ENCODE measurements at regions not wholly inside any gene's neighbourhood (a gene's known extent, or its start where the extent isn't known, plus 50 kb on each side); places are given as distances from the start of the nearest gene placed in this dataset.

- Histone ChIP-seq H3K4me1 (no peaks in the 10 kb centered on the region), H3K27ac (no peak overlapping the region), H3K4me3 (no peak overlapping the region), H3K27me3 (no peaks in the 10 kb centered on the region), H3K36me3 (no peaks in the 10 kb centered on the region), H3K9me3 (no peaks in the 10 kb centered on the region)
- ATAC-seq (no peak), DNase-seq (no peak)
- TF ChIP-seq CTCF (IDR thresholded peaks at IDR 0.05) (no peak), POLR2A (IDR thresholded peaks at IDR 0.05) (no peak)
- intact Hi-C loops (cut with DNase I): no loop called here
These were observed 103.5 kb upstream of the KIF2B start for GRCh38 chr17:53719229-53719628.

DNA sequence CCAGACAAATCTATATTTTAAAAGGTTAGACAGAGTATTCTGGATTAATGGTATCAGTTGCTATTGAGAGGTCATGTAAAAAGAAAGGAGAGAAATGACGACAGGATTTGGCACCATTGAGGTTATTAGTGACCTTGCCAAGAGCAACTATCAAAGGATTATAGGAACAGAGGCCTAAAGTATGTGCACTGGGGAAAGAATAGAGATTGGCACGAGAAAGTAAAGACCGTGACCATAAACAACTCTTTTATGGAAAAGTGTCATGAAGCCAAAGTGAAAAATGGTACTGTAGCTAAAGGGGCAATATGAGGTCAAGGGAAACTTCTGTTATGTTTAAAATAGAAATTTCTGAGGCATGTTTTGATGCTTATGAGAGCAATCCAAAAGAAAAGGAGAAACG, 115.2 kb upstream of the KIF2B start:
- no peak for ATAC-seq
- Histone ChIP-seq H3K27me3 (no peaks in the 10 kb centered on the region), H3K9me3 (no peaks in the 10 kb centered on the region), H3K36me3 (no peaks in the 10 kb centered on the region), H3K27ac (no peak overlapping the region), H3K4me1 (no peaks in the 10 kb centered on the region), H3K4me3 (no peak overlapping the region)
- no peak for DNase-seq
- TF ChIP-seq POLR2A (IDR thresholded peaks at IDR 0.05) (no peak), CTCF (IDR thresholded peaks at IDR 0.05) (no peak)
- intact Hi-C loops (cut with DNase I): no loop called here
- 61% methylated on average over 4 of the region's 4 CpGs for WGBS (ENCODE audit: insufficient coverage, low coverage, low lambda C conversion rate, missing lambda C conversion rate)

DNA sequence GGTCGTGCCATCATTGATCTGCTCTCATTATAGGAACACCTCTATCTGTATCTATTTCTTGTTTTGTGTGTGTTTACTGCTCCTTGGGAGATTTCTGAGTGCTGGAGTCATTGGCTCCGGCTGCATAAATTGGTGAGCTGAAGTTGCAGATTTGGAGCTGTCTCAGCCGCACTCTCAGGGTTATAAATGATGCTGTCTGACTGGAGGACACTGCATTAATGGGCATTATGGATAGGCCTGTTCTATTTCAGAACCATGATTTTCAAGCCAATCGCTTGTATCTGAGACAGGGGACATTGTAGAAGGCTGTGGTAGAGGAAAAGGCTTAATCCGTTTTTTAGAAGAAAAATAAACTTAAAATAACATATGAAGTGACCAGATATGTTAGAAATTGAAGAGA, 126.4 kb upstream of the KIF2B start:
- H3K36me3 ChIP-seq: no peaks in the 10 kb centered on the region
- H3K27ac ChIP-seq: no peak overlapping the region
- intact Hi-C loops (cut with DNase I): no loop called here
- H3K4me3 ChIP-seq: no peak overlapping the region
- H3K27me3 ChIP-seq: no peaks in the 10 kb centered on the region
- DNase-seq (no peak), ATAC-seq (no peak)
- TF ChIP-seq POLR2A (IDR thresholded peaks at IDR 0.05): no peak
- TF ChIP-seq CTCF (IDR thresholded peaks at IDR 0.05): no peak
- 52% methylated on average over 5 of the region's 5 CpGs for WGBS (ENCODE audit: insufficient coverage, low coverage, low lambda C conversion rate, missing lambda C conversion rate)
- H3K4me1 ChIP-seq: no peaks in the 10 kb centered on the region
- no peaks in the 10 kb centered on the region for H3K9me3 ChIP-seq

DNA sequence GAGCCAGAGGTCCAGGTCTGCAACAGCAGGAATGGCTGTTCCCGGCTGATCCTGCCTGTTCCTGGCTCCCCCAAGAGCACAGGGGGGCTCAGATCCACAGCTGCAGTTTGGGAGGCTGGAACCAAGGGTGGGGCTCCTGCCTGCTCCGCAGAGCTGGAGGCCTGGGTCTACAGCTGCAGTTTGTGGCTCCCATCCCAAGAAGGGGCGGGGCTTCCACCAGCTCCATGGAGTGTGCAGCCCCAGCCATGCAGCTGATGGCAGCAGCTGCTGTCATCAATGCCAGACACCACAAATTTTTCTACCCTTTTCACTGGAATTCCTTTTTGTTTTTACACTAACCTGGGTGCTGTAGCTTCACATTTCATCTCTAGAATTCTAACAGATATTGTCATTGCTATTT, 135.4 kb upstream of the KIF2B start:
- Histone ChIP-seq H3K4me3 (no peak overlapping the region), H3K27ac (no peak overlapping the region), H3K27me3 (no peaks in the 10 kb centered on the region), H3K4me1 (no peaks in the 10 kb centered on the region), H3K9me3 (no peaks in the 10 kb centered on the region), H3K36me3 (no peaks in the 10 kb centered on the region)
- TF ChIP-seq POLR2A (IDR thresholded peaks at IDR 0.05): no peak
- no peak for TF ChIP-seq CTCF (IDR thresholded peaks at IDR 0.05)
- no CpG with 5 or more reads among the region's 3 CpGs for WGBS (ENCODE audit: insufficient coverage, low coverage, low lambda C conversion rate, missing lambda C conversion rate)
- intact Hi-C loops (cut with DNase I): no loop called here
- no peak for ATAC-seq
- DNase-seq: no peak

DNA sequence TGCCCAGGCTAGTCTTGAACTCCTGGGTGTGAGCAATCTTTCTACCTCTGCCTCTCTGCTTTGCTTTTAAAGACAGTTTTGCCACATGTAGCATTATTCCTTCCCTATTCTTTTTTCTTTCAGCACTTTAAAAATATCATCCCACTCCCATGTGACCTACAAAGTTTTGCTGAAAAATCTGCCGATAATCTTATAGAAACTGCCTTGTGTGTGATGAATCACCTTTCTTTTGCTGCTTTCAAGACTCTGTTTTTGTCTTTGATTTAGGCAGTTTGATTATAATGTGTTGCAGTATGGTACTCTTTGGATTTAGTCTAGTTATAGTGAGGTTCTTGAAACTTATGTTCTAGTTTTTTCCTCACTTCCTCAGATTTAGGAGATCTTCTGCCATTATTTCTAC, 142.0 kb upstream of the KIF2B start:
- H3K9me3 ChIP-seq: no peaks in the 10 kb centered on the region
- no peak overlapping the region for H3K4me3 ChIP-seq
- H3K27me3 ChIP-seq: no peaks in the 10 kb centered on the region
- no peaks in the 10 kb centered on the region for H3K4me1 ChIP-seq
- ATAC-seq: no peak
- intact Hi-C loops (cut with DNase I): no loop called here
- DNase-seq: no peak
- TF ChIP-seq POLR2A (IDR thresholded peaks at IDR 0.05) (no peak), CTCF (IDR thresholded peaks at IDR 0.05) (no peak)
- H3K36me3 ChIP-seq: no peaks in the 10 kb centered on the region
- 83% methylated on average over 1 of the region's 1 CpG for WGBS (ENCODE audit: insufficient coverage, low coverage, low lambda C conversion rate, missing lambda C conversion rate)
- H3K27ac ChIP-seq: no peak overlapping the region
